Testis (tissue), 2 donors: ENCODE measurements at regions not wholly inside any gene's neighbourhood (a gene's known extent, or its start where the extent isn't known, plus 50 kb on each side); places are given as distances from the start of the nearest gene placed in this dataset.

Source experiments
- POLR2A ChIP-seq: fragments of 450-650 bp; IDR thresholded peaks from one replicate; pipeline ENCODE4 v1.6.1; 2017; ENCODE audit warnings: antibody characterized with exemption, mild to moderate bottlenecking, moderate library complexity
- TF ChIP-seq, protein P1 (sequence below), 3 experiments: fragments of 450-650 bp in 2 of 3; fragments of 200-600 bp in 1 of 3; sonication (generic) in 1 of 3; IDR thresholded peaks; one replicate each; pipeline ENCODE4 v1.5.1; 2016 to 2019; ENCODE audit warnings: antibody characterized with exemption in 3 of 3, mild to moderate bottlenecking in 2 of 3, moderate library complexity in 1 of 3

DNA sequence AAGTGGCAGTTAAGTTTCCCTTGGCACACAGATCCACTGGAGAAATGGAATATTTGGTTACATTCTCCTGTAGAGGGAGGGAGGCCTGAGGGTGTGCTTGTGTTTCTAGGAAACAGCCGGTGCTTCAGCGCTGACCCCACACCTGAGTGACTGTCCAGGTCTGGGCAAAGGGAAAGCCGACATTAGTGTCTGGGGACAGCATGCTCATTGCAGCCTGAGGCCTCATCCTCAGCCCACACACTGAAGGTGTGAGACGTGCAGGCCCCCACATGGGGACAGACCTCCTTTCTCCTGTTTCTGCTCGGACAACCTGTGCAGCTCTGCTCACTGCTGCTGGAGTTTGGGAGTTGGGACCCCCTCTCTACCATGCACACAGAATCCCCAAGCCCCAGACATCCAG lies 178.3 kb downstream of the ACKR3 start:
- TF ChIP-seq, protein P1, sequence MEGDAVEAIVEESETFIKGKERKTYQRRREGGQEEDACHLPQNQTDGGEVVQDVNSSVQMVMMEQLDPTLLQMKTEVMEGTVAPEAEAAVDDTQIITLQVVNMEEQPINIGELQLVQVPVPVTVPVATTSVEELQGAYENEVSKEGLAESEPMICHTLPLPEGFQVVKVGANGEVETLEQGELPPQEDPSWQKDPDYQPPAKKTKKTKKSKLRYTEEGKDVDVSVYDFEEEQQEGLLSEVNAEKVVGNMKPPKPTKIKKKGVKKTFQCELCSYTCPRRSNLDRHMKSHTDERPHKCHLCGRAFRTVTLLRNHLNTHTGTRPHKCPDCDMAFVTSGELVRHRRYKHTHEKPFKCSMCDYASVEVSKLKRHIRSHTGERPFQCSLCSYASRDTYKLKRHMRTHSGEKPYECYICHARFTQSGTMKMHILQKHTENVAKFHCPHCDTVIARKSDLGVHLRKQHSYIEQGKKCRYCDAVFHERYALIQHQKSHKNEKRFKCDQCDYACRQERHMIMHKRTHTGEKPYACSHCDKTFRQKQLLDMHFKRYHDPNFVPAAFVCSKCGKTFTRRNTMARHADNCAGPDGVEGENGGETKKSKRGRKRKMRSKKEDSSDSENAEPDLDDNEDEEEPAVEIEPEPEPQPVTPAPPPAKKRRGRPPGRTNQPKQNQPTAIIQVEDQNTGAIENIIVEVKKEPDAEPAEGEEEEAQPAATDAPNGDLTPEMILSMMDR (IDR thresholded peaks at IDR 0.05) = no peak
- no peak for TF ChIP-seq POLR2A
